Renal cortex interstitium (tissue), 11 donors: ENCODE measurements at regions not wholly inside any gene's neighbourhood (a gene's known extent, or its start where the extent isn't known, plus 50 kb on each side); places are given as distances from the start of the nearest gene placed in this dataset.
"Not testable (repeated sequence)": the region's sequence is repeated elsewhere in the genome, so short reads cannot be mapped to it uniquely, and the experiment has no call there.

Experiments used
- DNase-seq, 11 donors: peaks; one replicate each; pipeline ENCODE4 v3.0.0-alpha.2; 2013; ENCODE audit warnings: low read depth in 9 of 11, low spot score in 4 of 11; ENCODE audit errors: extremely low read depth in 1 of 11

DNA sequence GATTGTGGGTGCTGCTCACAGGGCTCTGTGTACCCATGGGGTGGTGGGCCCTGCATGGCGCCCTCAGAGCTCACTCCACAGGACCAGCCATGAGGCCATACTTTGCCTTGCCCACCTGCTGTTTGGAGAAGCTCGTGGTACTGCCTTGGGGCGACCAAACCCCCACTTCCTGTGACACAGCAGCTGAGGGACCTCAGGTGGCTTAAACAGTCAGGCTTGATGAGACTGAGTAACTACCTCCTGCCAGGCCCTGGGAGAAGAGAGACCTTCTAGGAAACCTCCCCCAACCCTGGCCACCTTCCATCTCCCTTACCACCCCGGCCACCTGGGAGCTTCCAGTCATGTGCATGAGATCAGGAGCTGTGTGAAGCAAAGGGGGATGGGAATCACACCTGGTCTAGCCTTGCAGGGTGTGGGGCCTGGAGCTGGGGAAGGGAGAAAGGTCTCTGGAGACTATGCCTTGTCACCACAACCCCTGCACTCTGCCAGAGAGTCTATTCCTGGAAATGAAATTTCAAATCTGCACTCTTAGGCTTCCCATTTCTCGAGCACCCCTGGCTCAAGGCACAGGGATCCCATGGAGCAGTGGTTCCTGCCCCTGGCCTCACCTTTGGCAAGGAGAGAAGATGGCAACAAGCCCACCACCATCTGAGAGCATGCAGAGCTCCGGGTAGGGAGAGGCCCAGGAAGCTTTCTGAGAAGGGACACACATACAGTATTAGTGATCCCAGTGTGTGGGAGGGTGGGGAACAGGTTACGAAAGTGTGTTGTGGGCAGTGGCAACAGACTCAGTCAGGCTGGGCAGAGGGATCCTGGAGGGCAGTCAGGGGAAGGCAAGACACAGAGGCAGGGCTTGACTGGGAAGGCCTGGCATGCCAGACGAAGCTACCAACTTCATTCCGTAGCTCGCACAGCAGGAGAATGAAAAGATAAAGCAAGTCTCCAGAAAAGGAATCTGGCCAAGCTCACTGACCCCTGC, 125.0 kb downstream of the URI1 start:
- no peak for DNase-seq

DNA sequence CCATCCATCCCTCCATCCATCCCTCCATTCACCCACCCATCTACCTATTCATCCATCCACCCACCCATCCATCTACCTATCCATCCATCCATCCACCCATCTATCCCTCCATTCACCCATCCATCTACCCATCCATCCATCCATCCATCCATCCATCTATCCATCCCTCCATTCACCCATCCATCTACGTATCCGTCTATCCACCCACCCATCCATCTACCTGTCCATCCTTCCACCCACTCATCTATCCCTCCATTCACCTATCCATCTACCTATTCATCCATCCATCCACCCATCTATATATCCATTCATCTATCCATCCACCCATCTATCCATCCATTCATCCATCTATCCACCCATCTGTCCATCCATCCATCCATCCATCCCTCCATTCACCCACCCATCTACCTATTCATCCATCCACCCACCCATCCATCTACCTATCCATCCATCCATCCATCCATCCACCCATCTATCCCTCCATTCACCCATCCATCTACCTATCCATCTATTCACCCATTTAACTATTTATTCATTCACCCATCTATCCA, 126.0 kb downstream of the URI1 start:
- DNase-seq, result not testable (repeated sequence)

DNA sequence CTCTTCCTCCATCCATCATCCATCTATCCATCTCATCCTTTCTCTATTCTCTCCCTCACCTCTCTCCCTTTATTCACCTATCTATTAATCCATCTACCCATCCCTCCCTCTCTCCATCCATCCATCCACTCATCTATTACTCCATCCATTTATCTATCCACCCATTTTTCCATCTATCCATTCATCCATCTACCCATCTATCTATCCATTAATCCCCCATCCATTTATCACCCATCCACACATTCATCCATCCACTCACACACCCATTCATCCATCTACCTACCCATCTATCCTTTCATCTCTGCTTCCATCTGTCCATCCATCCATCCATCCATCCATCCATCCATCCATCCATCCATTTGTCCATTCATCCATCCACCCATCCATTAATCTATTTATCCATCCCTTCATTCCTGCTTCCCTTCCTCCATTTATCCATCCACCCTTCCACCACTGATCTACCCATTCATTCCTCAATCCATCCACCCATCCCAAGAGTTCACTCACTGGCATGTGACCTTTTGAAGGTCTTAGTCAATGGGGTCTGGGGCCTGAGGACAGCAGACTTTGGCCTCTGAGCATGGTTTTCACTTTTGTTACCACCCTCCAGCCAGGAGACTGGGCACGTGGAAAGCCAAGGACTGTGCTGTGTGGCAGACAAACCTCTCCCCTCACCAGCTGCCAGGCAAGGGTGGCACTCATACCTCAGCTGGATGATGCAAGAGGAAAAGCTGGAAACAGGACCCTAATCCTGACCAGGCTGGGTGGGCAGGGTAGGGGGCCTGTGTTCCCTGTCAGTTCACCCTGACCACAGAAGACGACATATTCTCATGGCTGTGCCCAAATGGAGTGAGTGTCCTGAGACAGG, 126.7 kb downstream of the URI1 start:
- DNase-seq, result no peak

DNA sequence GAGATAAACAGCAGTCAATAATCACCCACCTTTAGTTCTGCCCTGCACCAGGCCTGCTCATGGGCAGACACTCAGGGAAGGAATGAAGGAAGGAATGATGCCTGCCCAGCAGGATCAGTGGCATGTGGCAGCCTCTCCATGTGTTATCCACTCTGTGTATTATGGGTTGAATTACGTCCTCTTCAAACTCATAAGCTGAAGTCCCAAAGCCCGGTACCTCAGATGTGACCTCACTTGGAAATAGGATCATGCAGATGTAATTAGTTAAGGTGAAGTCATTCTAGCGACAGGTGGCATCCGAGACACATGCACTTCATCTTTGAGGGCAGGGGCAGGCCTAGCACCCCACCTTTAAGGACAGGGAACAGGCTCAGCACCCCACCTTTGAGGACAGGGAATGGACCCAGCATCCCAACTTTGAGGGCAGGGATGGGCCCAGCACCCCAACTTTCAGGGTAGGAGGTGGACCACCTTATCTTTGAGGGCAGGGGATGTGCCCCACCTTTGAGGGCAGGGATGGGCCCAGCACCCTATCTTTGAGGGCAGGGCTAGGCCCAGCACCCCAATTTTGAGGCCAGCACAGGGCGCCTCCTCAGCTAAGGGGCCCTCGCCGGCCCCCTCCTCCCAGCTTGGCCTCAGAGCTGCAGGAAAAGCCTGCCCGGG, 127.6 kb downstream of the URI1 start:
- no peak for DNase-seq

DNA sequence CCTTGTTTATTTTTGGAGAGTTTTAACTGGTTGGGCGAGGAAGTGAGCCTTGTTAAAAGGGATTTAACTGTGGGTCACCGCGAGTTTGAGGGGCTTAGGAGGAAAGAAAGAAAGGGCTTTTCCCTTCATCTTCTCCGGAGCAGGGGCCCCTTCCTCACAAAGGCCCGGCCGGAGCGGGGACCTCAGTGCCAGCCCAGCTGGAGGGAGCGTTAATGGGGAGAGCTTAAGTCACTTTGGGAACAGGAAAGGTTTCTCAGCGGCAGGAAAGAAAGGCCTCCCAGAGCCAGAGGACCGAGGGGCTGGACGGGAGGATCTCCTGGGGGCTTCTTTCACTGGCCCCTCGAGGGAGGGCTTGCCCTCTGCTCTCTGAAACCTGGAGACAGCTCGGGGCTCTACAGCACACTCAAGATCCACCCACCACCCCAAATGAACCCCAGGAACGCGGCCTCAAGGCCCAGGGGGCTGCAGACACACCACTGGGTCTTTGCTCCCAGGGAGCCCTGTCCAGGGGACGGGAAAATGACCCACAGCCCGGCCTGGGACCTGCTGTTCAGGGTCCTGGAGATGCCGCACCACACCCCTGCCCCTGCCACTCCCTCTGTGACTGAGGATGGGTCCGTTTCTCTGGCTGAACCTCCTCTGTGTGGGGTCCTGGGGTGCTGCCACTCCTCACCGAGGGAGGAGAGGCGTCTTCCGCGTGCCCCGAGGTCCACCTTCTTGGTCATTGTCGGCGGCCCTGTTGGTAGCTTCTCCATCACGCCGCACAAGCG, 128.3 kb downstream of the URI1 start:
- DNase-seq, result peak in 1 of 11 donors; percentile 20

DNA sequence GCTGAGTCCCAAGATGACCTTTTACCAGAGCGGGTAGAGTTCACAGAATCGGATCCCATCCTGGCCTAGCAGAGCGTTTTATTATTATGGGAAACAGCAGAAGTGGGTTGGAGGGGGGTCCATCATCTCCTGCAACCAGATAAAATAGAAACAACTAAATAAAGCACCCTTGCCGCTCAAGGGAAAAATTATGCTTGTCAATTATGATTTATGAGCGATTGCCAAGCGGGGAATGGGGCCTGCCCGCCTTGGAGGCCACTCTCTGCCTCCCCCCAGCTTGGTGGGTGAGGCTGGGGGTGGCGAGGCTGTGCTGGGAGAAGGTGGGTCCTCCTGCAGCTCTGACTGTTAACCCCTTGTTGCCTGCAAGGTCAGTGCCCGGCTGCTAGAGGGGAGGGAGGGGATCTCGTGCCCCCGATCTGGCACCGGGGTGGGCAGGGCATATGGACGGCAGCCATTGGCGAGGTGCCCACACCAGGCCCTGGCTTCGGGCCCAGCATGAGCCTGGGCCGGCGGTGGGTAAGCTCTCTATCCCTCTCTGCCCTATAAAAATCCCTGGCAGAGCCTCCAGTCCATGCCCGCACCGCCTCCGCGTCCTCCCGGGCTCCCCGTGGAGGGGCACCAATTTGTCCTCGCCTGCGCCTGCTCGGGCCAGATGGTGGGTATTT, 129.1 kb downstream of the URI1 start:
- DNase-seq, result no peak

DNA sequence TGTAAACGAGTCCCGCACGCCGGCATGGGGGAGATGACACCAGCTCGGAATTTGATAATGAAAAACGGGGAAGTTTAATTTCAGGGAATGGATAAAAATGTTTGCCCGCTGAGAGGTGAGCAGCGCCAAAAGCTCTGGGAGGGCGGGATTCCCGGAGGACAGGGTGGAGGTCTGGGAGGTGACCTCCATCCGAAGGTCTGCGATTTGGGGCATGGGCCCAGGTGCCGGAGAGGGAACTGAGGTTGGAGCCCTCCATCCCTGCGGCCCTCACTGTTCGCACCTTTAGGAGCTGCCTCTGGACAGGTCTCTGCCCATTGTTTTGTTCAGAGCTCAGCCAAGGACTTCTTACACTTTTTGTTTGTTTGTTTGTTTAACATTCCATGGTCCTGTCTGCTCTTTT, 129.8 kb downstream of the URI1 start:
- DNase-seq, result no peak

DNA sequence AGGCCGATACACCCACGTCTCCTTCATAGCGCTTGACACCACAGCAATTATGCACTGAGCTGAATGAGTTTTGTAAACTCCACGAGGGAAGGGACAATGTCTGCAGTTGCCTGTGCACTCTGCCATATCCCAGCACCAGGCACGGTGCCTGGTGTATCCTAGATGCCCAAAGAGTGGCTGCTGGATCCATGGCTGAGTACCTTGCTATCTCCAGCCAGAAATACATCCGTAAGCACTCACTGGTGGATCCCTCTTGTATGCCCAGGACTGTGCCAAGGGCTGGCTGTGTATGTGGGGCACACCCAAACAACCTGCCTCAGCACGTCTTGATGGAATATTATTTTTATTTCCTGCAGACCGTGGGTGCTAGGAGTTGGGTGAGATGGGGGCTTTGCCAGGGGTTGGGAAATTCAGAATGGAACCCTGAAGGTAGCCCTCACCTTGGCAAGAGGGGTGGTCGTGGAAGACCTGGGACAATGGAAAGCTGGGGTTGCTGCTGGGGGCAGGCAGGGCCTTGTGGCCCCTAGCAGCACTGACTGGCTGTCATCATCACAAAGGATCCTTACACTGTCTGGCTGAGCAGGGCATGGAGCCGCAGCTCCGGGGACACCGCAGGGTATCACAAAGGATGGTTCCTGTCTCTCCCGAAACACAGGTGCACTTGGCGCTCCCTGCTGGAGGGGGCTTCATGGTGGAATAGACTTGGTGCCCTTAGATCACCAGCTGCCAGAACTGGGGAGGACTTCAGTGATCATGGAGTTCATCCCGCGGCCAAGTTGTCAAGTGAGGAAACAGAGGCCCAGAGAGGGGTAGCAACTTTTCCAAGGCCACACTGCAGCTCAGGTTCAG, 131.3 kb downstream of the URI1 start:
- no peak for DNase-seq

DNA sequence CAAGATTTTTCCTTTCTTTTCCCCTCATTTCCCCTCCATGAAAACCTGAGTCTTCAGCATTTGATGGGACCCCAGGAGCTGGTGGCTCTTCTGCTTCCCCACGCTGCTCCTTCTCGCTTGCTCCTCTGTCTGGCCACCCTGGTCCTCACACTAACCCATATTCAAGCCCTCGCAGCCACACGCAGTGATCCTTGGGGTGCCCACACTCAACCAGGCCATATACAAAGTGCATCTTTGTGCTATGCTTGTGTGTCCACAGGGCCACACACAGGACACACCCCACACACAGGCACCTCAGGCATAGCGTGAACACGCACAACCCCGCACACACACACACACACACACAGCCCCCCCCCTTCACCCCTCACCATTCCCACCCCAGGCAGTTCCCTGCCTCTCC, 132.1 kb downstream of the URI1 start:
- no peak for DNase-seq

DNA sequence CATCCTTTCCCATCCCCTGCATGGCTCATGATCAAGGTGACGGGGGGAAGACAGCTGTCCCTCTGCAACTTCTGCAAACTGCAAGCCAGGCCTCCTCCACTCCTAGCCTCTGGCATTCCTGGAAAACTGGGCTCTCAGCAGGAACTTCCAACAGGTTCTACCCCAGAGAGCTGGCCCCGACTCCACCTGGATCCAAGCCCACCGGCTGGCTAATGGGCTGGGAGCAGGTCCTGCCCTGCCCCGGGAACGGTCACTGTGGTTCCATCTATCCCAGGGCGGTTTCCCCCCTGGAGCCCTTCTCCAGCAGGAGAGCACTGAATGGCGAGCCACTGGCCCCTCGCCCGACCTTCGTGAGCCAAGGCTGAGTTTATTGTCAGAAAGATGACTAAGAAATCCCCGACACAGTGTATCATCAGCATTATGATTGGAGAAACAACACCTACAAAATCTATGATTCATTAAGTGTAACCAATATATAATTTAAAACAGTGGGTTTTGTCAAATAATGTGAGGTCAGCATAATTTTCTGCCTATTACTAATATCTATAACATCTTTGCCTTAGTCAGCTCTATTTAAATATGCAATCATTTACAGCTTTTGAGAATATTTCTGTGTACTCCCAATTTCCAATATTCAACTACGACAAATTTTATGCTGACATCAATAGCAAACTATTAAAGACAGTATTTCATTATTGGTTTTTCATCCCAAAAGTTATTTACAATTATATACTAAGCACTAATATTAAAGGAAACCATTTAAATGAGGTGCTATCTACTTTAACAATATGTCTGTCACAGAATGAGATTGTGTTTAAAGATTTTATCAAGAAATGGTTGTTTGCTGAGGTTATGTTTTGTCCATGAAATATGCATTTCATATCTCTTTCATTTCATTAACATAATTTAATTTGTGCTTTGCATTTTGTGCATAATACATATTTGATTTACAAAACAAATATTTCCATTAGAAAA, 133.0 kb downstream of the URI1 start:
- no peak for DNase-seq

DNA sequence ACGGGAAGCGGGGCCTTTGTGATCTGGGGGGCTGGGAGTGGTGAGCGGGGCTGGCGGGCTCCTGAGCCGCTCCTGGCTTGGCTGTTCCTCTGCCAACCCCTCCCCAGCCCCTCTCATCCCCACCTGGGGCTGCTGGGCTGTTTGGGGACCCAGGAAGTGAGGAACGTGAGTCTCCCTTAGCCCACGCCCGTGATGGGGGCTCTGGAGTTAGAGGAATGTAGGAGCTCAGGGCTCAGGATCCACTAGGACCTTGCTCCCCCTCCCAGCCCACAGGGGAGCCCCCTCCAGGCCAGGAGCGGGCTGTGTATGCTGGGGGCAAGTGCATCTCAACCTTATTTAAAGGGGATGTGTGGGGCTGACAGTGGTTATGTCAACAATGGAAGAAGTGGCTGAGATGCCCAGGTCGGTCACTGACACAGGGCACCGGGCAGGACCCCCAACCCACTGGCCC, 134.1 kb downstream of the URI1 start:
- DNase-seq, result no peak

DNA sequence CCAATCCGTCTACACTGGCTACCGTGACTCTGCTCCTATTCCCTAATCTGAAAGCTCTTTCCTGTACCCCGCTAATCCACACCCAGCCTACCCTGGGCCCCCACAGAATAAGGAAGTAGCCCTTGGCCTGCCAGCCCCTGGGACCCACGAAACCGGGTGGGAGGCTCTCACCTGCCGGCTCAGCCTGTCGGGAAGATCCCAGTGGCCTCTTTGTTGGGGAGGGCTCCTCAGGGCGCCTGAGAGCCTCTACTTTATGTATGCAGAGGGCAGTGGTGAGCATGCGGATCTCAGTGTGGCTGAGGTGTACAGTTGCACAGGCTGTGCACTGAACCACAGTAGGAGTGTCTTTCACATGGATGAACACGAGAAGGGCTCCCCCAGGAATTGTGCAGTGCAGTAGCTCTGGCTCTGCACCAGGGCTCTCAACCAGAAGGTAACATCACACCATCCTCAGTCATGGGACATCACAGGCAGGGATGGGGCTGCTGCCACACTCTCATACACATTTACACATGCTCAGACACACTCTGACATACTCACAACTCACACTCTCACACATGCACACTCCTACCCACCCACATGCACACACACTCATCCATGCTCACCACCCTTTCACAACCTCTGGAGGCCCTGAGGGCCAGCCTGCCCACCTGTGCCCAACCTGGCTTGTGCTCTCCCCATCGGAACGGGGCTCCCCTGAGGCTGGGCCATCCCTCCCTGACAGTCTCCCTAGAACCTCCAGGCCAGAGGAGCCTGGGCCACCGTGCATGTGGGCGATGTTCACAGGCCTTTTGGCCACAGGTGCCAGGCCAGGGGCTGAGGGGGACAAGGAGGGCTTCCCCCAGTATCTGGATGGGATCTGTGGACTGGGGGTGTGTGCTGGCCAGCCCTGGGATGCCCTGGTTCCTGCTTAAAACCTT, 135.0 kb downstream of the URI1 start:
- DNase-seq, result no peak

DNA sequence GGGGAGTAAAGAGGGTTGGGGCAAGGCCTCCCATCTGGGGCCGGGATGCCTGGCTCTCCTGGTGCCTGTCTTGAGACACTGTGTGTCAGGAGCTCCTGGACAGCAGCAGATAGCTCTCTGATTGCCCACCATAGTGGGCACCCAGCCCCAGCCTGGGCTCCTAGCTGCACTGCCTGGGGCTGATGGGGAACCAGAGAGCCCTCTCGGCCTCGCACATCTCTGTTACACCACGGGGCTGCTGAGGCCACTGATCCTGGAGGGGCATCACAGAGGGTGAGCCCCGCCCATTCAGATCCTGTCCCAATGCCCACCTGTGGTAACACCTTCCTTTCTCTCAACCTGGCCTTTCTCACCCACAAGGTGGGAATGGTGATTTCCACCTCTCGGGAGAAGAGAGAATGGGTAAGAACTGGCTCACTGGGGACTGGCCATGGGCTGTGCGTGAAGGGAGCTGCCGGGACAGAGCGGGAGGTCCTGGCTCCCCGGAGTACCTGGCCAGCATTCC, 135.9 kb downstream of the URI1 start:
- no peak for DNase-seq

DNA sequence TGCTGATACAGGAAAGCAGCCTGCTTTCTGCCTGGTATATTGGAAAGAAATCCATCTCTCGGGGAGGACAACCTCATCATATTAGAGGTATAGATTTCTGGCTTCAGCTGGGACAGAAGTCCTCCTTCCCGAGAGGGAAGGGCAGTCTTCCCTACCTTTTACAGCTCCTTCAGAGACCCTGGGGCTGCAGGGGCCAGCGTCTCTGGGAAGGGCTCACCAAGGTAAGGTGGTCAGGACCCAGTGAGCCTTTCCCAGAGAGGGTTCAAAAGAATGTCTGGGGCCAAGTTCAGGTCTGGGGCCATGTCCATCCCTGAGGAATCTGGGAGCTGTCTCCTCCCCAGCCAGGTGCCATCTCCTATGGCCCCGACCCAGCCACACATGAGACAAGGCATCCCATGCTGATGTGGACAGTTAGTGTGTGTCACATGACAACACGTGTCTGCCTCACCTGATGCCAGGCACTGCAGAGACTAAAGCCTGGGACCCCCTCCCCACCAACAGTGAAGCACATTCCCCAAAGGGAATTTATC, 136.4 kb downstream of the URI1 start:
- no peak for DNase-seq
